Kidney epithelial cell (primary cell): ENCODE measurements at regions not wholly inside any gene's neighbourhood (a gene's known extent, or its start where the extent isn't known, plus 50 kb on each side); places are given as distances from the start of the nearest gene placed in this dataset.

Source experiments
- DNase-seq: peaks from one replicate; pipeline ENCODE4 v3.0.0-alpha.2; 2010; ENCODE audit warnings: low read depth
- H3K27me3 ChIP-seq: 2 replicates; pipeline ENCODE4 v1.6.0; 2011; ENCODE audit warnings: low read length; ENCODE audit not compliant: control insufficient read depth, insufficient read depth
- H3K36me3 ChIP-seq: 2 replicates; pipeline ENCODE4 v1.5.1; 2011; ENCODE audit warnings: low read length; ENCODE audit not compliant: control insufficient read depth, insufficient read depth
- H3K4me3 ChIP-seq: 2 replicates; pipeline ENCODE4 v1.5.1; 2011; ENCODE audit warnings: low read depth, mild to moderate bottlenecking, control low read depth, low read length
- CTCF ChIP-seq: IDR thresholded peaks from 2 replicates; pipeline ENCODE4 v1.5.1; 2011; ENCODE audit warnings: mild to moderate bottlenecking, moderate library complexity, low read length, control low read depth, inconsistent platforms; ENCODE audit not compliant: insufficient read depth, poor library complexity, severe bottlenecking

GRCh38 chr4:4734425-4734824 lies 125.0 kb upstream of the MSX1 start:
- no peak for TF ChIP-seq CTCF
- DNase-seq: no peak
- H3K27me3 ChIP-seq: no peaks in the 10 kb centered on the region
- H3K4me3 ChIP-seq: no peak overlapping the region
- no peaks in the 10 kb centered on the region for H3K36me3 ChIP-seq

- no peak overlapping the region for H3K4me3 ChIP-seq
- no peak for DNase-seq
- H3K27me3 ChIP-seq: no peaks in the 10 kb centered on the region
- H3K36me3 ChIP-seq: no peaks in the 10 kb centered on the region
- TF ChIP-seq CTCF: no peak
Observed at GRCh38 chr4:4733663-4734062, 125.8 kb upstream of the MSX1 start.

- TF ChIP-seq CTCF: no peak
- no peak overlapping the region for H3K4me3 ChIP-seq
Observed at GRCh38 chr4:4730249-4730648, 129.2 kb upstream of the MSX1 start.

GRCh38 chr4:4729206-4729605 lies 130.3 kb upstream of the MSX1 start:
- no peak for DNase-seq
- no peaks in the 10 kb centered on the region for H3K27me3 ChIP-seq
- no peak overlapping the region for H3K4me3 ChIP-seq
- no peaks in the 10 kb centered on the region for H3K36me3 ChIP-seq
- TF ChIP-seq CTCF: no peak

More at GRCh38 chr4:4730249-4730648, 129.2 kb upstream of the MSX1 start:
- Histone ChIP-seq H3K27me3 (no peaks in the 10 kb centered on the region), H3K36me3 (no peaks in the 10 kb centered on the region)
- DNase-seq: no peak

- no peak for TF ChIP-seq CTCF
Observed at GRCh38 chr4:4727536-4727935, 131.9 kb upstream of the MSX1 start.

GRCh38 chr4:4726051-4726450 lies 133.4 kb upstream of the MSX1 start:
- Histone ChIP-seq H3K27me3 (no peaks in the 10 kb centered on the region), H3K4me3 (no peak overlapping the region), H3K36me3 (no peaks in the 10 kb centered on the region)
- peak; percentile 12 for TF ChIP-seq CTCF
- no peak for DNase-seq

More at GRCh38 chr4:4727536-4727935, 131.9 kb upstream of the MSX1 start:
- no peak for DNase-seq
- Histone ChIP-seq H3K4me3 (no peak overlapping the region), H3K27me3 (no peaks in the 10 kb centered on the region), H3K36me3 (no peaks in the 10 kb centered on the region)
